HG03469 (cell line): ENCODE measurements at regions not wholly inside any gene's neighbourhood (a gene's known extent, or its start where the extent isn't known, plus 50 kb on each side); places are given as distances from the start of the nearest gene placed in this dataset.
"Not testable (repeated sequence)": the region's sequence is repeated elsewhere in the genome, so short reads cannot be mapped to it uniquely, and the experiment has no call there.

Source experiments
- ATAC-seq: cut with Tn5 transposase; IDR thresholded peaks from one replicate; pipeline ENCODE4 v1.9.1; 2021; ENCODE audit warnings: mild to moderate bottlenecking, moderate library complexity, moderate number of reproducible peaks; ENCODE audit not compliant: unreplicated experiment

DNA sequence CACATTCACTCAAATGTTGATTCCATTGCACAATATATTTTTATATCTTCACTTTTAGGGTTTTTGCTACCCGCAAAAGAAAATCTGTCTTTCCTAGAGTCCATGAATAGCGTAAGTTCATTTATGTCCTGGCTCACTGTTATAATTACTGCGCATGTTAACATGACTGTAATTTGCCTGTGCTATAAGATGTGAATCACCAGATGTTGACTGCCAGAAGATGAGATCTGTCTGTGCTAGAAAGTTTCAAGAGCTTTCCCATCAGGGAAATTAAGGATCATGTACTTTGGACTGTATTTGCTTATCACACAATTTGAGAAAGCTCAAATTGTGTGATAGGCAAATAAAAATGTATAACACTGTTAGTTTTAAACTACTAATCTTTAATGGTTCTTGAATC, 322.5 kb downstream of the CHL1 start:
- ATAC-seq, result no peak

DNA sequence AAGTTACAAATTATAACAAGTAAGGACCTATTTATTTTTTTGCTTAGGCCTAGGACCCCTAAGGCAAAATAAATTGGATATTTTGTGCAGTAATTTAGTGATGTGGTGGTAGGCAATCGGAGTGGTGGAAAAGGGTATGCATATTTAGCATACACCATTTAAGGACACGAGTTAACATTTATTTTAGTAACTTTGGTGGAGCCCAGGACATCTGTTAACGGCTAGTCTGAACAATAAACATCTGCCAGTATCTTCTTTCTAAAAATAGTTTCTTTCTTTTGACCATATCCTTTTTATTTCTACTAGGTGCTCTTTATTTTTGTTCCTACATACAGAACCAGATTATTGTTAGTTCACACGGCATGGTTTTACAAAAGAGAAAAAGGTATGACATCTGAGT, 326.3 kb downstream of the CHL1 start:
- ATAC-seq, result no peak

DNA sequence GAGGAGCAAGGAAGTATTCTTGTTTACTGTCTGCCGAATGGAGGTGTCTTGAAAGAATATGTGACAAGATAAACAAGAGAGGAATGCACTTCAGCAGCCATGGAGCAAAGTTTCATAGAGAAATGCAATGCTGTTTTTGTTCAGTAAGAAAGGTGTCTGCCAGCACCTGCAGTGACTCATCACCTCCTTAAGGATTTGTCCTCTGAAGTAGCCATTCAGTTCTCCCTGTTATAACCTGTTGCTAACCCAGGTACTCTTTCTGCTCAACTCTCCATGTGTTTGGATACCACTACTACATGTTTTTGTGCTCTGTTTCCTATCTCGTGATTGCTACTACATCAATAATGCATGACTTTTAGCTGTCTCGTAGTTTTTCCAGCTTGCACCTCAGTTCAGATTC, 328.9 kb downstream of the CHL1 start:
- ATAC-seq, result no peak

DNA sequence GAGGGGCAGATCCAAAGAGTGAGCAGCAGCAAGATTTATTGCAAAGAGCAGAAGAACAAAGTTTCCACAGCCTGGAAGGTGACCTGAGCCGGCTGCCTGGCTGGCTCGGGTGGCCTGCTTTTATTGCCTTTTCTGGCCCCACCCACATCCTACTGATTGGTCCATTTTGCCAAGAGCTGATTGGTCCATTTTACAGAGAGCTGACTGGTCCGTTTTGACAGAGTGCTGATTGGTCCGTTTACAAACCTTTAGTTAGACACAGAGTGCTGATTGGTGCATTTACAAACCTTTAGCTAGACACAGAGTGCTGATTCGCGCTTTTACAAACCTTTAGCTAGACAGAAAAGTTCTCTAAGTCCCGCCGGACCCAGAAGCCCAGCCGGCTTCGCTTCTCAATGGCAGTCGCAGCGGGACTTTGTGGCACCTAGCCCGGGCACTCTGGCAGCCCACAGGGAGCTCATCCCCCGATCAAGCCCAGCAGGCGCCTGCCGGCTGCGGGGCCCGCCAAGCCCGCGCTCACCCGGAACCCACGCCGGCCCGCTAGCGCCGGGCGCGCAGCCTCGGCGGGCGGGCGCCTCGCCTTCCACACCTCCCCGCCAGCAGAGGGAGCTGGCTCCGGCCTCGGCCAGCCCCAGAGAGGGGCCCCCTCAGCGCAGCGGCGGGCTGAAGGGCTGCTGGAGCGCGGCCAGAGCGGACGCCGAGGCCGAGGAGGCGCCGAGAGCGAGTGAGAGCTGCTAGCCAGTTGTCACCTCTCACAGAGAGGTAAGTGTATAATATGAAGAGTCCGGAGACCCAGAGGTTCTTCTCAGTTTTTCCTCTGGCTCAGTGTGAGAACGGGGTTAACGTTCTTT, 339.2 kb downstream of the CHL1 start:
- ATAC-seq, result no peak

DNA sequence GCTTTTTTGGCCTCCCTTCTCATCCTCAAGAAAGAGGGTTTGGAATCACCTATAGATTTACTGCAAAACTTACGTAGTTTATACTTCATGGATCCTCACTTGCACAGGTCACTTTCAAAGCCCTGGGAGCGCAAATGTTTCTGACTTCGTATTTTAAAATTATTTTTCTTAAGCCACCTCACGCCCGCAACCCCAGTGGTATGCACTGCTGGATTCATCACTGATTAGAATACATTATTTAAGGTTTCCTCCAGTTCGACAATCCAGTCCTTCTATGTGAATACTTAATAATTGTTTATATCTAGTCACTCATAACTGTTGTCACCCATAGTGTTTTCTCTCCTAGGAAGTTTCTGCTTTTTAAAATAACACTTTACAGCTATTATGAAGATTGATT, 339.9 kb downstream of the CHL1 start:
- no peak for ATAC-seq

DNA sequence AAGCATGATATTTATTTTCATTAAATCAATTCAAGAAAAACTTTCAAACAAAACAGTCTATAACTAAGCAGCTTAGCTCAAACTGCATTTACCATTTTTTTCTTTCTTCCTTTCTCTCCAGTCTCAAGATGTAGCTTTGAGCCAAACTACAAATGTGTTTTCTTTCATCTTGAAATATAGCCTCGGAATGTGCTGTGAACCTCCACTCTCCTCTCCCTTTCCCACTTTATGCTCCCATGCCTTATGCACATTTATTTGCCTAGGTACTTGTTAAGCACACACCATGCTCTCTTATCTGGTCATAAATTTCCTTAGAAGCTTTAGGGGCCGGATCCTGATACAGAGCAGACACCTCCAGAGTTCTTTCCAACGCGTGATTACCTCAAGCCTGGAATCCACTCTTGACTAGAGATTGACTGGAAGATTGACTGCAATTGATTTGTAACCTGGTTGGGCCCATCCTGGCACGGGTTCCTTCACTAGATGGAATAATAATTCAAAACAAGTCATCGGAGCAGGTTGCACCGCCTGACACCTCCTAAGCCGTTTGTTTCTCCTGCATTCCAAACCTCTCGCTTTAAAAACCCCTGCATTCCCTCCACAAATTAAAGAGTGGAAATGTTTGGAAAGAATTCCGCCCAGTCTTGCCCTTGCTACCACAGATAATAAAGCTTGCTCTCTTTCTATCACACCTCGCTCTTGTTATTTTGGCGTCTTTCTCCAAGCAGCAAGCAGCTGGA, 344.7 kb downstream of the CHL1 start:
- no peak for ATAC-seq

DNA sequence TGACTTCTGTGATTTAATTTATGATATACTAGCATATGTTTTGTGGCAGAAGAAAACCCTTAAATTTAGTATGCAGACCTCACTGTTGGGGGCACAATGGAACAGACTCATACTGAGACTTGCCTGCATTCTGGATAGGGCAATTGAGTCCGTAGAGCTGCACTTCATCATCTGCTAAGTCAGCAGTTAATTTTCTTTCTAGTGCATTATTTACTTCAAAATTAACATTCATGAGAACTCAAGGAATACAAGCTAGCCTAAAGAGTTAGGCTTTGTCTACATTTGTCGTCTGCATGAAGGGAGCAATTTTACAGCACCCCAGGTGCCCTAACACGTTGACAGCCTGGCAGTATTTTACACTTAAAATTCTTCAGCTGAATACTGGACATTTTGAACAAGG, 345.5 kb downstream of the CHL1 start:
- ATAC-seq, result no peak

DNA sequence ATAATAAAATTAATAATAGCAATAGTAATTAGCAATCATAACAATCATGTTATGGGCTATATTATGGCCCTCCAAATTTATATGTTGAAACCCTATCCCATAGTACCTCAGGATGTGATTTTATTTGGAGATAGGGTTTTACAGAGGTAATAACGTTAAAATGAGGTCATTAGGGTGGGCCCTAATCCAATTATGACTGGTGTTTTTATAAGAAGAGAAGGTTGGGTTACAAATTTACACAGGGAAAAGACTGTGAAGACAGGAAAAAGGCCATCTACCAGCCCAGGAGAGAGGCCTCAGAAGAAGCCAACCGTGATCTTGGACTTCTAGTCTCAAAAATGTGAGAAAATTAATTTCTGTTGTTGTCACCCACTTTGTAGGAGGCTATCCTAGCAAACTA, 353.1 kb downstream of the CHL1 start:
- no peak for ATAC-seq

DNA sequence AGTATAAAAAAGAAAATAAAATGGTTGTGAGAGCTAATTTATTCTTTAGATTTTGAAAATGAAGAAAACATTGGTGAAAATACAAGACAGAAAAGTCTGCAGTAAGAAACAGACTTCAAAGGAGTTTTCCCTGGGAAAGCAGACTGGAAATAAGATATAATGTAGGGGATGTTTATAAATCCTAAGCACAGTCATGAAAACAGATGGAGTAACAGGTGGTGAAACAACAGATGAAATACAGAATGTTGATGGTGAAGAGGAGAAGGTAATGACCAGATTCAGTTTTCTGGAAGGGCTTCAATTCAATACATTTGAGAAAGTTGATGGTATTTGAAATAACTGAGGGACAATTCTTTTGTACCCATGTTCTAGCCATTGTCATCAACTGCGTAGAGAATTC, 353.9 kb downstream of the CHL1 start:
- no peak for ATAC-seq

DNA sequence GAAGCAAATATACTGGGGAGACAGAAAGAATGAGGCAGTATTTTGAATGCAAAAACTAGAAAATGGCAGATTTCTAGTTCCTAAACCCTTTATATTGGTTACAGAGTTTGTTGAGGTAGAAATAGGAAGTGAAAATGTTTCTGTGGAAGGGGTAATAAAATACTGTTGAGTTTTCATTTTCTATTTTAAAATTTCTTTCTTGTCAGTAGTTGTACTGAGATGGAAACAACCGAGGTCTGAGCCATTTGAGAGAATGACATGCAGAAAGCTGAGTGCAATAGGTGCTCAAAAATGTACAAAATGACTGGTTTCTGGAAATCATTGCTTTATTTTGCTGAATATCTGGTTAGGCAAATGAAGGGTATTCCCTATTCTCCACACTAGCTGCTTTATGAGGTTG, 361.4 kb downstream of the CHL1 start:
- ATAC-seq, result peak; percentile 98

DNA sequence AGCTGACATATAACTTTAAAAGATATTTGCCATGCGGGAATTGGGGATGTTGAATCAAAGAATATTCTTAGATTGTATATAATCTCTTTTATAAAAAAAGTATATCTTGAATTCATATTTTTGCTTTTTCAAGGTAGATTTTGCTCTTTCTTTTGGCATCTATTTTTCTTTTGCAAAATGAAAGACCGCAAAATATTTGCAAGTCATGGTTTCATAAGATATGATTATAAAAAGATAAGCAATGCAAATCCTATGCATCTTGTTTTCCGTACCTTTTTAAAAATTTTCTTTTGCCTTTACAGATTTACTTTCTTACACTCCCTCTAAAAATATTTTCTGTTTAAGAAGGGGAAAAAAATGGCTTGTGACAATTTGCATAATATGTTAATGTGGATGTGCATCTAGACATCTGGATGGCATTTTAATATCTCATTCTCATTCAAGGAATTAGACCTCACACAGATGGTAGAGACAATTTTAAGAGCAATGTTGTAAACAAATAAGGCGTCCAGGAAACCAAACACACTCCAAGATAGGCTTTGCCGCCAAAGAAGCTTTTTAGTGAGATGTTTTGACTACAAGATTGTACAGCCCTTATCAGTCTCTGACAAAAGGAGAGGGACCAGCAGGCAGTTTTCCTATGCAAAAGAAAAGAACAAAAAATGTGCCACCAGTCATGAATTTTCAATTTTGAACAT, 371.1 kb downstream of the CHL1 start:
- ATAC-seq, result no peak

DNA sequence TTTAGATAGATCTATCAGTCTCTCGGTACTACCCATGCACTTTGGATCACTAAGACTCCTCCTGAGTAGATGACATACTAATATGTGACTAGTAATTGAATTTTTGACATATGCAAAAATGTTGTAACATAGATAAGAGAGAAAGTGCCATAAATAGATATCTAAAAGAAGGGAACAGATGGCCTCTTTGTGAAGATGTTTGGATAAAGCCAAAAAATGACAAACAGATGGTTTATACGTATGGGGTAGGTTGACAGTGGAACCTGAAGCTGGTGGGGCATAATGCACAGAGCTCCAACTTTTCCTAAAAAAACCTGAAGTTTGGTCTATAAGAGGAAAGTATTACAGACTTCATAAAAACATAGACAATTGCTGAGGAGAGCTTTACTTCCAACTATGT, 383.0 kb downstream of the CHL1 start:
- not testable (repeated sequence) for ATAC-seq

DNA sequence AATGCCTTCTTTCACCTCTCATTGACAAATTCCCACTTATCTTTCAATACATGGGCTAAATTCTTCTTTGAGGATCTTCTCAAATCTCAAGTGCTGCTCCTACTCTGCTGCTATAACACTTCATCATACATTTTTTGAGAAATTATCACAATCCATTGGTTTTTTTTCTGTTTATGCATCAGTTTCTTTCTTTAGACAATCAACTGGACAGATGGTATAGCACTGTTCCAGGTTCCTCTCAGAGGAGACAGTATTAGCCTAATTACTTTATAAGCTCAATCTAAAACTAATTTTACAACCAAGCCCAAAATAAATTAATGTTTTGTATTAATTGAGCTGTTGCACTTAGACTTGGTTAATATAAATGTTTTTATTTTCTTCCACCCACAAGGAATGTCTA, 392.5 kb downstream of the CHL1 start:
- ATAC-seq, result not testable (repeated sequence)

DNA sequence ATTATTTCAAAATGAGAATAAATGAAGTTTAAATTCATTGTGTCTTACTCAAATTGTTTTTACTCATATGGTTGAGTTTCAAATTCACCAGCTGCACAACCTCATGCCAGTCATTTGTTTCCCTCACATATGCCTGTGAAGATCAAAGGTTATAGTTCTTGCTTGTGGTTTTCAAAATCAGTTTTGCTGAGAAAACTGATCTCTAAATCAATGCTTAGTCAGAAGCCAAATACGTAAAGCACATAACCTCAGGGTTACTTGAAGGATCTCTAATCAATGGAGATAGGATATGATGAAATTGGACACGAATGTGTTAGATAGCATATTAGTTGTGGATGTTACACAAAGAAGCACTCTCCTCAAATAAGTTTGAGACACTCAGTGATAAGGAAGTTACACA, 400.7 kb downstream of the CHL1 start:
- peak; percentile 64 for ATAC-seq

DNA sequence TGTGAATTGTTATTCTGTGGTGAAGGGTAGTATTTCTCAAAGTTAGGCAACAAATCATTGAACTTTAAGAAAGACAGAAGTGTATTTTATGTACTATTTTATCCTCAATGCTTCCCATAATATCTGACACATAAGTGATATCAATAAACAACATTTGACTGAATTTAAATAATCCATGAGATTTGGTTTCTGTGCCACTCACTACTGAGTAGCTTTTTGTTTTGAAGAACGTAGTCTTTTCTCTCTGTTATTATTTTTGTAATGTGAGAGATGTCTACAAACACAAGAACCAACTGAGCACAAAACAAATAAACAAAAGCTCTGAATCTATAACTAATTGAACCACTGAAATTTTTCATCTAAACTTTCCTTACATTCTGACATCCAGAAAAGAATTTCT, 401.2 kb downstream of the CHL1 start:
- not testable (repeated sequence) for ATAC-seq

DNA sequence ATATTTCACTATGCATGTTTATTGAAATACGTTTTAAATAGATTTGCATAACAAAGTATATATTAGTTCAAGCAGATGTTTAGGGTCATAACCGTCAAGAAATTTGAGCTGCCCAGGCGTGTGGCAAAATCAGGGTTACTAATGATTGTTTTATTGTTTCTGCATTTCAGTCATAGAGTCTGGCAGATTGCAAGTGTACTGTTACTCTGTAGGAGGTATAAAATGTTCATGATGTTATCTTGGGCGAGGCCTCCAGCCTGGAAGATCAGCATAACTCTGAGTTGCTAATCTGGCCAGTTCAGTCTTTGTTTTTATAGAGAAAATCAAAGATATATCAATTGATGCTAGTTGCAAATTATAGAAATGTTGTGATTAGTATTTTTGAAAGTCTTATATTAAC, 410.9 kb downstream of the CHL1 start:
- ATAC-seq, result not testable (repeated sequence)

DNA sequence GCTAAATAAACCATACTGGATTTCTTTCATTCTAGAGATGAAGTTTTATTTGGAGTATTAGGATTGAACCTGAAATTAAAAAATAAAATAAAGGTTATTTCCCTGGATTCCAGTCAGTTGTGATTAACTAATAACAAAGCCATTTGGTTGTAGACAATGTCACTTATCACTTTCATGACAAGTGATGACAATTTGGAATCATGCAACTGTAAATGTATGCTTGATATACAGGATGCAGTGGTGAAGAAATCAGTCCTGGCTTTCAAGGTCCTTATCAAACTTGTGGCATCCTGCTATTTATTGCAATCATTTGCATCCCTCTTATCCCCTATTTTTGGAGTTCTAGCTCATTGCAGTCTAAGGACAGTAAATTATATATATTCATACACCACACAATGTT, 425.2 kb downstream of the CHL1 start:
- no peak for ATAC-seq

DNA sequence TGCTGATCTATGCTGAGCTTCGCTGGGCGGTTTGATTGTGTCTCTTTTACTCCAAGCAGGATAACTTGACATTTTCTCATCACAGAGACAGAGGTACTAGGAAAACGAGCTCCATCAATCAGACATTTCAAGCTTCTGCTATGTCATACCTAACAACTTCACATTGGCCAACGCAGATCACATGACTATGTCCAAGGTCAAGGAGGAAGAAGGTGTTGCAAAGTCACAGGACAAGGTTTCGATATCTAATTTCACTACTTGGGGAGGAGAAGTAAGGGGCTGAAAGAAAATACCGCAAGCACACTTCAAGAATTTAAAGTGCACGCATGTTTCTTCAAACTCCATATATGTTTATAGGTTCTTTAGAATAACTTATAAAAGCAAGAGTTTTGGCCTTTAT, 425.8 kb downstream of the CHL1 start:
- no peak for ATAC-seq

DNA sequence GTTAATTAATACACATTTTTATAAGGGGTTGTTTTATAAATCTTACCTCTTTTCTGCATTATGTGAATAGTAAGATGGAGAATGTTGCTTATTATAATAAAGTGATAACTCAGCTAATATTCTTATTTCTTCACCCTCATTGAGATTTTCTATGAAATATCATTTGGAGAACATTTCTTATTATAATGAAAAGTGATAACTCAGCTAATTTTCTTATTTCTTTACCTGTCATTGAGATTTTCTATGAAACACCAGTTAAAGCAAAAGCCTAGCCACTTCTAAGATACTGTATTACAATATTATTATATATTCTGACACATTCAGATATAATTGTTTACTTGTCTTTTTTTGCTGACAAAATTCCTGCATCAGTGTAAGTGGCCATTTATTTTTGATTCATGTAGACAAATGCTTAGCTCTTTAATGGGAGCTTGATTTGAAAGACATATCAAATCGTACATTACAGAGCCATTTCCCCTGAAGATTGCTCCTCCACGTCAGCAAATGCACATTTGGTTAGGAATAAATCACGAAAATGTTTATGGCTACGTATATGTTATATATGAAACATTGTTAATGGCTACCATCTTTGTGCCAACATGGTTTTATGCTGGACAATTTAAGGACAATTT, 427.5 kb downstream of the CHL1 start:
- ATAC-seq, result no peak

DNA sequence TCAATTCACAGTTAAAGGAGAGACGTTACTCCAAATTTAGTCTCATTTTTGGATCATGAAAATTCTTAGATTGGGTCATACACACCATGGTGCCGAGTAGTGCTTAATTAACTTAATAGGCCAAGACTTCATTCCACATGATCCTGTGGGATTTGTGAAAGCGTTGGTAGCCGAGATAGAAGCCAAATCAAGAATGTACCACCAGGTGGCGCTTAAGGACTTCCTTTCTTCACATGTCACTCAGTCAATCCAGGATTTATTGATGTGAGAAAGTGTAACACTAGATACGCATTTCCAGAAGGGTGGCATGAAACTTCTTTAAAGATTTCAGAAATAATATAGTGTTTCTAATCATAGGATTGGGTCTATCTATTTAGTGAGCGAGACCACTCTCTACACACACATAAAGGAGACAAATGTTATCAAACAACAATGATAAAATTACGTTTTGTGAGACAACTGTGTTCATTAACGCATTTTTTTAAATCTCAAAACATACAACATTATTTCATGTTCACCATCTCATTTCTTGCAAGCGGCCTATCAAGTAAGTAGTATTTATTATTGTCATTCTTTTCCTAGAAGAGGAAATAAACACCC, 436.1 kb downstream of the CHL1 start:
- peak; percentile 75 for ATAC-seq

DNA sequence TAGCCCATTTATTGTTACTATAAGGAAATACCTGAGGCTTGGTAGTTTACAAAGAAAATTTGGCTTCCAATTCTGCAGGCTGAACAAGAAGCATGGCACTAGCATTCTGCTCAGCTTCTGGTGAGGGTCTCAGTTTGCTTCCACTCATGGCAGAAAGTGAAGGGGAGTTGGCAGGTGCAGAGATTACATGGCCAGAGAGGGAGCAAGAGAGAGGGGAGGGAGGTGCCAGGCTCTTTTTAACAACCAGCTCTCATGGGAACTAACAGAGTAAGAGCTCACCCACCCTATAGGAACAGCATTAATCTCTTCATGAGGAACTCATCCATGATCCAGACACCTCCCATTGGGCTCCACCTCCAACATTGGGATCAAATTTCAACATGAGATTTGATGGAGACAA, 437.9 kb downstream of the CHL1 start:
- ATAC-seq, result no peak
